DND-41 (cell line): ENCODE measurements at regions not wholly inside any gene's neighbourhood (a gene's known extent, or its start where the extent isn't known, plus 50 kb on each side); places are given as distances from the start of the nearest gene placed in this dataset.

Source experiments
- EZH2 ChIP-seq: IDR thresholded peaks from 3 replicates; pipeline ENCODE4 v1.6.1; 2012; ENCODE audit warnings: borderline replicate concordance, low read depth, mild to moderate bottlenecking, moderate library complexity, low read length, inconsistent platforms; ENCODE audit not compliant: severe bottlenecking
- TF ChIP-seq, protein P1 (sequence below): IDR thresholded peaks from 2 replicates; pipeline ENCODE4 v1.5.1; 2012; ENCODE audit warnings: borderline replicate concordance, low read length, moderate library complexity, mild to moderate bottlenecking; ENCODE audit not compliant: poor library complexity, severe bottlenecking; ENCODE audit errors: extremely low read depth

DNA sequence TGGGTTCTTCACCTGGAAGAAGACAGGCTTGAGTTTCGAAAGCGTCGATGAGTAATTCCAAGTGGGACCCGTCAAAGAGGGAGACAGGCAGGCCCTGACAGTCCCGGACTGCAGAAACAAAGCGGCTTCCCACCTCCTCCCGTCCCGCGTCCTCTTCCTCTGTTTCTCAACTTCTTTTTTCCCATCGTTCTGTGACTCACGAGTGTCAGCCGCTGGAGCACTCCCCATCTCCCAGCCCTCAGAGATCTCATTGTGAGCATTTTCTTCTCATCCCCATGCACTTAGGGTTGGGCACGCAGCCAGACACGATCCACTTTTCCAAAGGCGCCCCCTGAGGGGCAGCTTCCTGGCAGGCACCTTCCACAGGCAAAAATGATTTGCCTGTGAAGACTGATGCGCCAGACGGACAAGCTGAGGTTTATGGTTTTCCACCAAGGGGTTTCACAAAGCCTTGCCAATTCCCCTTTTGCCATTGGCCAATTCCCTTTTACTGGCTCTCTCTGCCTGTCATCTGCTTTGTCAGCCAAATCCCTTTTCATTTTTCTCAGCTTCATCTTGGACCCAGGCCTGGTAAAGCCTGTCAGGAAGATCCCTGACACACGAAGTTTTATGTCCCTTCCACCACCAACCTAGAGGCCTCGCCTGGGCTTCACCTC is 86.5 kb upstream of the ANKRD55 start:
- TF ChIP-seq, protein P1, sequence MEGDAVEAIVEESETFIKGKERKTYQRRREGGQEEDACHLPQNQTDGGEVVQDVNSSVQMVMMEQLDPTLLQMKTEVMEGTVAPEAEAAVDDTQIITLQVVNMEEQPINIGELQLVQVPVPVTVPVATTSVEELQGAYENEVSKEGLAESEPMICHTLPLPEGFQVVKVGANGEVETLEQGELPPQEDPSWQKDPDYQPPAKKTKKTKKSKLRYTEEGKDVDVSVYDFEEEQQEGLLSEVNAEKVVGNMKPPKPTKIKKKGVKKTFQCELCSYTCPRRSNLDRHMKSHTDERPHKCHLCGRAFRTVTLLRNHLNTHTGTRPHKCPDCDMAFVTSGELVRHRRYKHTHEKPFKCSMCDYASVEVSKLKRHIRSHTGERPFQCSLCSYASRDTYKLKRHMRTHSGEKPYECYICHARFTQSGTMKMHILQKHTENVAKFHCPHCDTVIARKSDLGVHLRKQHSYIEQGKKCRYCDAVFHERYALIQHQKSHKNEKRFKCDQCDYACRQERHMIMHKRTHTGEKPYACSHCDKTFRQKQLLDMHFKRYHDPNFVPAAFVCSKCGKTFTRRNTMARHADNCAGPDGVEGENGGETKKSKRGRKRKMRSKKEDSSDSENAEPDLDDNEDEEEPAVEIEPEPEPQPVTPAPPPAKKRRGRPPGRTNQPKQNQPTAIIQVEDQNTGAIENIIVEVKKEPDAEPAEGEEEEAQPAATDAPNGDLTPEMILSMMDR, result no peak
- TF ChIP-seq EZH2, result no peak
